ENCODE measurements at regions not wholly inside any gene's neighbourhood (a gene's known extent, or its start where the extent isn't known, plus 50 kb on each side); places are given as distances from the start of the nearest gene placed in this dataset.
A peak's percentile ranks its signal among the peaks of the same experiment; 100 is the strongest.
"Not testable (repeated sequence)": the region's sequence is repeated elsewhere in the genome, so short reads cannot be mapped to it uniquely, and the experiment has no call there.

- no peak for DNase-seq (ENCODE audit: low read depth)
- no peak for TF ChIP-seq CTCF (conservative IDR thresholded peaks at IDR 0.05; ENCODE audit: low read depth, low read length)
- no peak overlapping the region for H3K4me3 ChIP-seq (ENCODE audit: low read length)
Measured at GRCh38 chr11:115974703-115975102, 470.5 kb upstream of the CADM1 start.

- not testable (repeated sequence) for H3K4me3 ChIP-seq (ENCODE audit: low read length)
Measured at GRCh38 chr11:115967203-115967602, 463.0 kb upstream of the CADM1 start.

GRCh38 chr11:115965767-115966504 is 461.7 kb upstream of the CADM1 start:
- peak; percentile 41 for DNase-seq (ENCODE audit: low read depth)
- no peak overlapping the region for H3K4me3 ChIP-seq (ENCODE audit: low read length)
- no peak for TF ChIP-seq CTCF (conservative IDR thresholded peaks at IDR 0.05; ENCODE audit: low read depth, low read length)

More at GRCh38 chr11:115967203-115967602, 463.0 kb upstream of the CADM1 start:
- DNase-seq (ENCODE audit: low read depth) = not testable (repeated sequence)

- no peak for TF ChIP-seq CTCF (conservative IDR thresholded peaks at IDR 0.05; ENCODE audit: low read depth, low read length)
- H3K4me3 ChIP-seq (ENCODE audit: low read length) = no peak overlapping the region
- no peak for DNase-seq (ENCODE audit: low read depth)
Measured at GRCh38 chr11:115964091-115964490, 459.9 kb upstream of the CADM1 start.

GRCh38 chr11:115963156-115963555 is 458.9 kb upstream of the CADM1 start:
- DNase-seq (ENCODE audit: low read depth) = no peak
- TF ChIP-seq CTCF (conservative IDR thresholded peaks at IDR 0.05; ENCODE audit: low read depth, low read length) = no peak

GRCh38 chr11:115961159-115962003 is 457.2 kb upstream of the CADM1 start:
- DNase-seq (ENCODE audit: low read depth) = no peak
- TF ChIP-seq CTCF (conservative IDR thresholded peaks at IDR 0.05; ENCODE audit: low read depth, low read length) = no peak
- no peak overlapping the region for H3K4me3 ChIP-seq (ENCODE audit: low read length)

More at GRCh38 chr11:115963156-115963555, 458.9 kb upstream of the CADM1 start:
- H3K4me3 ChIP-seq (ENCODE audit: low read length) = no peak overlapping the region

GRCh38 chr11:115959081-115959486 is 454.9 kb upstream of the CADM1 start:
- H3K4me3 ChIP-seq (ENCODE audit: low read length) = no peak overlapping the region
- no peak for DNase-seq (ENCODE audit: low read depth)
- TF ChIP-seq CTCF (conservative IDR thresholded peaks at IDR 0.05; ENCODE audit: low read depth, low read length) = no peak

Data from retinal pigment epithelial cell (primary cell).